CD4-positive, alpha-beta T cell treated with Interleukin-4 for 4 hours (primary cell): ENCODE measurements at regions not wholly inside any gene's neighbourhood (a gene's known extent, or its start where the extent isn't known, plus 50 kb on each side); places are given as distances from the start of the nearest gene placed in this dataset.

Experiments
- DNase-seq: peaks from one replicate; pipeline ENCODE4 v3.0.0-alpha.2; 2020

DNA sequence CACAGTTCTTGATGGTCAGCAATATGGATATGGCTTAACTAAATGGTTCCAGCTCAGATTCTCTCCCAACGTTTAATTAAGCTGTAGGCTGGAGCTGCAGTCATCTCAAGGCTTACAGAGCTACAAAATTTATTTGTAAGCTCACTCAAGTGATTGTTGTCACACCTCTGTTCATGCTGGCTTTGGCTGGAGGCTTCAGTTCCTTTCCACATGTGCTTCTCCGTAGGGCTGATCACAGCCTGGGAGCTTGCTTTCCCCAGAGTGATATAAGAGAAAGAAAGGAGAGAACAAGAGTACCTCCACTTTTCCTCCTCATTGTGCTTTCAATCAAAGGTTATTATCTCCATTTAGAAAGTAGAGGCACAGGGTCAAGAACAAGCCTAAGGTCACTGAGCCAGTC is 182.7 kb upstream of the KCNN2 start:
- no peak for DNase-seq

DNA sequence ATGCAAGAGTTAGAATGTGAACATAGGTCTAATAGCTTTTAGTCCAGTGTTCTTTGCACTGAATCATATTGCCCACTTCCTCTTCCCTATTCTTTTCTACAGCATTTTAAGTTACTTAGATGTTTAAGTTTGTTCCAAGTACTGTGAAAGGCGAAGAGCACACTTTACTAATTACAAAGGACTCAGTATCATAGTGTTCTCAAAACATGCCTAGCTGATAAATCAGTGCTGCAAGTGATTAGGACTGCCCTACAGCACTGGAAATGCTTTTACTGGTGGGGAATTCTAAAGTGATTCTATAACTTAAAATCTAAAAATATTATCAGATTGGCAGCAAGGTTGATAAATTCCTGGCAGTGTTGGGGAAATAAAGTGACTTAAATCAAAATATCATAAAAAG is 177.9 kb upstream of the KCNN2 start:
- DNase-seq: no peak

DNA sequence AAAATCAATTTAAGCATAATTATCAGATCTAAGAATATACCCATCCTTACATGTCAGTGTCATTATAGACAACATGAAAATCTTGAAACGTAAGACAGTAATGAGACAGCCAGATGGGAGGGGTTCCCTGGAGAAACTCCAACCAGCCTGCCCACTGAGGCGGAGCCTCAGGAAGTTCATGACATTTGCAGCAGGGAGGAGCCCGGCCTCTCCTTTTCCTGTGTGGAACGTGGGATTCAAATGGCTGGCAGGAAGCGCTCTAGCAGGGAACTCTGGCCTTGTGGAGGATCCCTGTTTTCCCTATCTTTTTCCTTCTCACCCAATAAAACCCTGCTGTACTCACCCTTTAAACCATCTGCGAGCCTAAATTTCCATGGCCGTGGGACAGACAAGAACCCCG is 176.6 kb upstream of the KCNN2 start:
- no peak for DNase-seq

DNA sequence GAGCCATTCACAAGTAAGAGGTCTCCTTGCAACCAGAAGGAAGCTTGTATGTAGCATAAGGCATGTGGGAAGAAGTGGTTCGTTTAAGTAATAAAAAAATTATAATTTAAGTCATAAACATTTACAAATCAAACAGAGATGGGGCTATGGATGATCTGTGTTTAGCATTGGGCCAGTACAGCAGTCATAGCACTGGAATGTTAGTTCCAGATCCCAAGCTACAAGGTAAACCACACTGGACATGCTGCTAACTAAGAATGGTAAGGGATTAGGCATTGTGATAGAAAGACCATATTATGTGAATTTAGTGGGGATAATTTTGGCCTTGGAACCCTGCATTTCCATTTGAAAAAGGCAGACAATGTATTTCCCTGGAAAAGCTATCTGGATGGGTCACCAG is 170.4 kb upstream of the KCNN2 start:
- DNase-seq: no peak

DNA sequence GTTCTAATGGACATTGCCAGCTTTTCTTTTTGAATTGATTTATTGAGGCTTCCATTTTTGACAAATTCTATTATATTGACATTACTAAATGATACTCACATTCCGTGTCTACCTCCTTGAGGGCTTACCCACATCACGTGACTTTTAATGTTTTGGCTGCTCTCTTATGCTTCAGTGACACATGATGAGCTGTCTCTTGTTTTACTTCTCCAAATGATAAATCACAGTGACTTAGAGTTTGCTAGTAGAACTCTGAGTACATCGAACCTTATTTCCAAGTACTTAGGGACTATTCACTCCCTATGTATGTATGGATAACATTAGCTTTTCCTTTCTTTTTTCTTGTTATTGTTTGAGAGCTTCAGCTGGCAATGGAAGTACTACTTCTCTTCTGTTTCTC is 169.8 kb upstream of the KCNN2 start:
- no peak for DNase-seq

DNA sequence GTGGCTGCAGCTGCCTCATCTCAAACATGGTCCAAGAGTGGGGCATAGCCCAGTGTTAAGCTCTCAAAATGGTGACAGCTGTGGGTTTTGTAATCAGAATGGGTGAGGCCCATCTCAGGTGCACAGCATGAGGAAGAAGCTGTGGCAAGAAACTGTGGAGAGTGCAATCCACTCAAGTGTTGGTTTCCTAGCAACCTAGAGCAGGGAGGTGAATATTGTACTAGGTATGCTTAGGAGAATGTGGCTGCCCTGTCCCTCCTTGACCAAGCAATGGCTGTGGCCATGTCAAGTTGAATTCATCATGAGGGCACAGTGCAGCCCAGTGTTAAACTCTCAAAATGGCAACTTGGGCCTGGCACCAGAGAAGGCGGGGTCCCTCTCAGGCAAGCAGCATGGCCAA is 160.5 kb upstream of the KCNN2 start:
- no peak for DNase-seq

DNA sequence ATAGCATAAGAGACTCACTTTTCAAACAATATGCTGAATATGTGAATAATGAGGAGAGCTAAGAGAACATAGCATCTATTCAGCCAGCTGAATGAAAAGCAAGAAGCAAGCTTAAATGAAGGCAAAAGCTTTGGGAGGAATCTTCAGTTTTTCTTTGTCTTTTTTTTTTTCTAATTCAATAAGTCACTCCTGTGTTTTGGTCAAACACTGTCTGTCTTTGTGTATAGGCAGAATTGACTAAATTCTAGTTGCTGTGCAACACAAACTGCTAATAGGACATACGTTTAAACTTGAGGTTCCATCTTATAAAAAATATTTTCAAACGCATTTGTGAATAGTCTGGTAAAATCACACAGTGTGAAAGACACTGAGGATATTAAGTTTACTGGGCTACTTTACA is 156.9 kb upstream of the KCNN2 start:
- no peak for DNase-seq

DNA sequence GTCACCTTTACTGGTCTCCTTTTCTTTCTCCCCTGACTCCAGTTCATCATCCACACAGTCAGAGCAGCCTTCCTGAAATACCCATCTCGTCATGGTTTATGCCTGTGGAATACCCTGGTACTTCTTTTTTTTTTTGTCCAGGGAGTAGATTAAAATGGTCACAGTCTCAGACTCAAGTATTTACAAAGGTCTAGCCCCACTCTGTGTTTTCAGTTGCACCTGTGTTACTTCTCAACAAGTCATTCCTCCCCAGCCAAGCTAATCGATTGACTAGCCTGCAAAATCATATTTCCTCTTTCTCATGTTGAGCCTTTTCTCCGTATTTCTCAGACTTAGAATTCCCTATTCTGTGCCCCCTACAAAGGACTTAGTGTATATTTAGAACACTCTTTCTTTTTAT is 155.2 kb upstream of the KCNN2 start:
- no peak for DNase-seq

DNA sequence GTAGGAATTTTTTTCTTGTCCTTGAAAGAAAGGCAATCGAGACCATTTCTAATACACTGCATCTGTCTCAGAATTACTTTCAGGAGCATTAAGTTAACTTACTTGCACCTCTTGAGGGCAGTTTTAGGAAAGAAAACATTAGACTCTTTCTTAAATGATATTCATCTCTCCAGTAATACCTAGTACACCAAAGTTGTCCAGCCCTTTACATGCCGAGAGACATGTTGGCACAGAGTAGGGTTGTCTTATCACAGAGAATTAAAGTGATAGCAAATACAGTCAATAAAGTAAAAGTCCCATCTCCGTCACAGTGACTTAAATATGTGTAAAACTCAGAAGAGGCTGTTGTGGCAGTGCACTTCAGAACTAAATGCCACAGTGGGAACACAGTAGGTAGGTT is 154.3 kb upstream of the KCNN2 start:
- no peak for DNase-seq

DNA sequence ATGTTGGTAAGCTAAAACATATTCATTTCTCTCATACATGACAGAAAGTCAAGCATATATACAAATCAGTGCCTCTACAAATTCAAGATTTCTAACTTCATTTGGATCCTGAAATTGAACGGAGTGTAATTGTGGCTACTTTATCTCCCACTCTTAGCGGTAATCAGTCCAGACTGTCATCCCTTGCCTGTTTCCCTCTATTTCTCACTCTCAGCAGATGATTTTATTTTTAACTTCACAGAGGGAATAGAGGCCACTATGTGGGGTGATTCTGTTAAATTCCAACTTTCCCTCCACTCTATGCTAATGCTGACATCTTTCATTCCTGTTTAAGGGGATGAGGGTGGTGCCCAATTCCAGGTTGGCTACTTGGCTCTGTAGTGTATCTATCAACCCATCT is 153.8 kb upstream of the KCNN2 start:
- DNase-seq: no peak

DNA sequence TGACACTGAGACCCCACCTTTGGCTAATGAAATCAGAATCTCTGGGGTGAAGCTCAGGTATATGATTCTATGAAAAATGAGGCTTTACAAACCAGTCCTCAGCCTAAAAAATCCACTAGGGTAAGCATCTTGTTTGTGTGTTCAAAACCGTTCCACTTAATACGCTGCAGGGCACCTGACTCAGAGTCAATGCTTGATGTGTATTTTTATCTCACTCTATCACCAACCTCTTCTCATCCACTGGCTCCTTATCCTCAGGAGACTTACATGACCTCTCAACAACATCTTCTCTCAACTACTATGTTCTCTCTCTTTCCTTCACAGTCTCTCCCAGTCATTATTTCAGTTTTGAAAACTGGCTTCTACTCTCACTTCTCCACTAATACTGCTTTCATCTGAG is 153.3 kb upstream of the KCNN2 start:
- DNase-seq: no peak

DNA sequence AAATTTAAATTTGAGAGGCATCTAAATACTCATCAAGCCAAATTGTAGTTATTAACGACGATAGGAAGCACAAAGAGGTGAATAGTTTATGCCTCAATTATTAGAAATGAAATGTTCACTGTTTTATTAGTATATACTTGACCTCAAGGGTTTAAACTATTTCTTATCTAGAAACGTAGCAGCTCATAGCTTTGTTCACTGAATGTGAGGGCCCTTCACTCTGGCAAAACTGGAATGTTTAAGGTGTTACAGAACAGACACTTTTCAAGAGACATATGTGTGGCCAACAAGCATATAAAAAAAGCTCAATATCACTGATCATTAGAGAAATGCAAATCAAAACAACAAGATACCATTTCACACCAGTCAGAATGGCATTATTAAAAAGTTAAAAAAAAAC is 151.2 kb upstream of the KCNN2 start:
- DNase-seq: no peak

DNA sequence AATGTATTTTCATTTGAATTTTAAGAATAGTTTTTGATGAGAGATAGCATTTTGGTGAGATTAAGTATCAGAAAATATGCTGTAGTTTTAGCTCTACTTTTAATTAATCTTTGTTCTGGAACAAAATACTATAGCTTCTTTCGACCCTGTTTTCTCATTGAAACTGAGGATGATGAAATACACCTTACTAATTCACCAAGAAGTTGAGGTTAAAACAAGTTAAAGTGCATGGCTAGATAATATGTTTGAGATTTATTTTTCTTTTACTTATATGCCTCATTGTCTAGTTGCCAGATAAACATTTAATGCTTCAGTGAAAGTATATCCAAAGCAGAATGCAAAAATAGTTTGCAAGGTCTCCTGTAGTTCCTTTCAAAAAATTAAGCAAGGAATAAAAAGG is 140.1 kb upstream of the KCNN2 start:
- no peak for DNase-seq

DNA sequence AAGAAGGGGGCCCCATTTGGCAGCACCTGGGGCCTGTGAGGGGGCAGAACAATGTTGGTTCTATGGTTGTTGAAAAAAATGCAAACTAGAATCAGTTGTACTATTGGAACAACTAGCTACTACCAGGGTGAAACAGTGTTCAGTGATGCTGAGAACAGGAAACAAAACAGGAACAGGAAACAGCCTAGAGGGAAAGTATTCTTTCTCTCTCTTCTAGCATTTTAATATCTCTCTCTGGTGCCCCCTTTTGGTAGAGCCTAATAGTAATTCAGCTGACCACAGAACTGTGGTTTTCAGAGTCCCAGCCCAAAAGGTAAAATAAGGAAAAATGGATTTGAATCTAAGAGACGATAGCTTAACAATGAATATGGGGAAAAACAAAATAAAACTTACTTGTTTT is 138.0 kb upstream of the KCNN2 start:
- DNase-seq: no peak

DNA sequence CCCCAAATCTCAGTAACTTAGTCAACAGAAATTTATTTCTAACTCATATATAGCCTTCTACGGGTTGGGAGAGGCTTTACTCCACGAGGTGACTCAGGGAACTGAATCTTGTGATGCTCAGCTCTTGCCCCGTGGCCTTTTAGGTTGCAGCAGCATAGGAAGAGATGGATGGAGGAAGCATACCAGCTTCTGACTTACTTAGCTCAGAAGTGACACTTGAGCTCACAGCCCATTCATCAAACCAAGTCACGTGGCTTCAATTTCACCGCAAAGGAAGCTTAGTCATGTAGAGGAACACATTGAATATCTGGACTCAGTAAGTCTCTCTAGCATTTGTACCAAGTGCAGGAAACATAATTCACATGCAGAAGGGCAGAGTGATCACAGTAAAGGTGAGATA is 124.1 kb upstream of the KCNN2 start:
- no peak for DNase-seq

DNA sequence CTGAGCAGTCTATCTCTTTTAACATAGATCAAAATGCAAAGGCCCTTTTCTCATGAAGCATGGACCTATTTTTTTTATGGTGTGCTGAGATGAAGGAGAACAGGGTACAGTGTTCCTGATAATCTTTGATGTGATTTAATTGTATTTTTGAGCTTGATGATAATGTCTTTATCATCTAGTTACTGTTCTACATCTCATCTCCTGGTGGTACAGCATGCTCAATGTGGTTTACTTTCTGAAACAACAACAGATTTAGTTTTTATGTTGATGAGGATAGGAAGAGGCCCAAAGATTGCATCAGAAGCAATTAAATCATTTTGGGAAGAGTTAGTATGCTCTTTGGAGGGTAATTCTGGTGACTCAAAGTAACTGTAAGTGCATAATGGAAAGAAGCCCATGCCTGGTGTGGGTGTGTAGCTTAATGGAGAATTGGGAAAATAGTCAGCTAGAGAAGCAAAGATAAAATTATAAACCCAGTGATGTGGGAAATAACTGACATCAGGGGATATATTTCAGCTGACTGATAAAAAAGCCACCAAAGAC is 123.0 kb upstream of the KCNN2 start:
- DNase-seq: no peak

DNA sequence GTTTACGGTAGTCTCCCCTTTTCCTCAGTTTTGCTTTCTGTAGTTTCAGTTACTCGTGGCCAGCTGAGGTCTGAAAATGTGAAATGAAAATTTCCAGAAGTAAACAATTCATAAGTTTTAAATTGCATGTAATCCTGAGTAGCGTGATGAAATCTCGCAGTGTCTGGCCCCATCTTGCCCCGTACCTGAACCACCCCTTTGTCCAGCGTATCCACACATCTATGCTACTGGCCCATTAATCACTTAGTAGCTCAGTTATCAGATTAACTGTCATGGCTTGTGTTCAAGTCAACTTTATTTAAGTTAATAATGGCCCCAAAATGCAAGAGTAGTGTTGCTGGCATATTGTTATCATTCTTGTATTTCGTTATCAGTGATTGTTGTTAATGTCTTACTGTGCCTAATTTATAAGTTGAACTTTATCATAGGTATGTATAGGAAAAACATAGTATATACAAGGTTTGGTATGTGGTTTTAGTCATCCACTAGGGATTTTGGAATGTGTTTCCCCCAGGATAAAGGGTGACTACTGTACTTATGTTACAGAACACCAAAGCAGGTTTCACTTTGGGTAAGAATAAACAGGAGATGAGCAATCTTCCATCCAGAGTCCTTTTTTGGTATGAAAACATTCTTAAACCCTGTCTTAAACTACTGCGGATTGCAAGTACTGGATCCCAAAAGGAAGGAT is 118.4 kb upstream of the KCNN2 start:
- DNase-seq: no peak

DNA sequence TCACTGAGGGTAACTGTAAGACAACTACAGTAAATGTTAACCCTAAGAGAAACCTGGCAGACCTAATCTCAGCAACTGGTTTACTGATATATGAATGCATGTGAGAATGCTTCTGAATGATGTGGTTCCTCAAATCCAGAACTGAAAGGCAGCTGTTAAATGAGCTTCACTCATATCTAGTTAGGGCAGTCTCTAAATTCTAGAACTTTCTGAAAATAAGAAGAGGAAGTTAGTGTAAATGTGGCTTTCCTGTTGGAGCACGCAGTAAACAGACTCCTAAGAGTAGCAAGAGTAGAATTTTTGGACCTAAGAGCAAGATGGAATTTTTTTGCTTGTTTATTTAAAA is 117.9 kb upstream of the KCNN2 start:
- DNase-seq: no peak

DNA sequence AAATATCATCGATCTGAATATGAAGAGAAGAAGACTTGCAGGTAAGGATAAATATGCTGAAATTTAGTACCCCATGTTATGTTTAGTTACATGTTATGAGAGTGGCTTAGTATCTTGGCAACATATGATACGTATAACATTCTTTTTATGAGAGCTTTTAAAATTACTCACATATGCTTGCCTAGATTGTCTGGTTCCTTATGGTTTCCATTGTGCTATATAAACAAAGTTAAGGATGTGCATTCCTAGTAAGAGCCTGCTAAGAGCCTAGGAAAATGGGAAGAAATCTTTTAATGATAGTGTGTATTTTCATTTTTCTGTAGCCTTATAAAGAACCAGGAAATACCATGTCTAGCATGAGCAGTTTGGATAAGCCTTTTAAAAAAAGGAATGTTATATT is 112.0 kb upstream of the KCNN2 start:
- no peak for DNase-seq

DNA sequence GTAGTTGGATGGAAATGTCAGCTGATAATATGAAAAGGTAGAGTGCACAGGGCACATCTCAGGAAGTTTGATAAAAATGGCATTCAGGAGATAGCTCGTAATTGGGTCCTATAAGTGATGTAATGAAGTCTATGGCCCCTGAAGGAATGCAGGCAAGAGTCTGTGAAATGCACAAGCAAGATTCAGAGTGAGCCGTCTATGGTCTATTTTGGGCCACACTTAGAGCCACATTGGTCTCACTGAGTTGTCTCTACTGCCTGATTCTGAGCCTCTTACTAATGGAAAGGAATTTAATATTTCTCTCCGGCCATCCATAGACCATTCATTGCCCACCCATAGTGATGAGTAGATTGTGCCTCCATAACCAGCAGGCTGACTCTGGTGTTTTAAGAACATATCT is 111.3 kb upstream of the KCNN2 start:
- no peak for DNase-seq

DNA sequence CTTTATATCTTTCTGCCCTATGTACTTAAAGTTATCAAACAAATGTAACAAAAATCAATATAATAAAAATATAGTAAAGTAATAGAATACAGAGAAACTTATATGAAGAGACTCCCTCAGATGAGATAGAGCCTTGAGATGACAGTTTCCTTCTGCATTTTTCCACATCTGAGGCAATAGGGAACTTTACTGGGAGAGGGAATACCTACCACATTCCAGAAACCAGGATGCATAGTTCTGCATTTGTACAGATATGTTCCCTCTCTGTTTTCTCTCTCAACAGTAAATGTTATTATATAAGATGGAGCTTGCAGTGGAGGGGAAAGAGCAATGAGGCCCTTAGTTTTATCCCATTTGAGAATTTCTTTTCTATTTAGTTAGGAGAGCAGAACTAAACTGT is 109.6 kb upstream of the KCNN2 start:
- no peak for DNase-seq

DNA sequence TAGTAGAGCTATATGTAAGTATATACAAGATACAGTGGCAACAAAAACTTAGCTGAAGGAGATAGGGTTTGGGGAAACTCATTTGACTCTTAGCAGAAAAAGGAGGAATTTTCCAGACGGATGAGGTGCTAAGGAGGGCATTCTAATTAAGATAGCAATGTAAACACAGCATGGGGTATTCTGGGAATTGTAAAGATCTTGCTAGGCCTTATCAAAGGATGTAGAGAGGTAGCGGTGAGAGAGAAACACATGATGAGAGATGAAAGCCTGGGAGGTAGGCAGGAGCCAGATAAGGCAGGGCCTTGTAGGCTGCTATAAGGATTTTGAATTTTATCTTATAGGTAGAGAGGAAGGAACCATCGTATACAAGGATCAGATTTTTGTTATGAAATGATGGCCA is 106.6 kb upstream of the KCNN2 start:
- DNase-seq: no peak

DNA sequence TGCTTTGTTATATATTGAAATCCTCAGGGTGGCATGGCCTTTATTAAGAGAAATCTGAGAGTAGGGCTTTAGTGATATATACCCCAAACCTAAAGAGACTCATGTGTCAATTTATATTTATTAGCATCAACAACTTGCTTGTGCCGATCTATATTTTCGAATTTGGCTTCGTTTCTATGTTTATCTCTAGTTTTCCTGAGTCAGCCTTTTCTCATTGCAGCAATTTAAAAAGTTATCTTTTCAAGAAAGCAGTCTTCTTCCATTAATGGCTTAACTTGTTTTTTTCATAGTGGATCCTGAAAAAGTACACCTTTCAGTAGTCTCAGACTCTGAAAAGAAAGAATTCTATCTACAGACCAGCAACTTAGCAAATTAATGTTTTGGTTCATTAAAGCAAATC is 99.9 kb upstream of the KCNN2 start:
- no peak for DNase-seq

DNA sequence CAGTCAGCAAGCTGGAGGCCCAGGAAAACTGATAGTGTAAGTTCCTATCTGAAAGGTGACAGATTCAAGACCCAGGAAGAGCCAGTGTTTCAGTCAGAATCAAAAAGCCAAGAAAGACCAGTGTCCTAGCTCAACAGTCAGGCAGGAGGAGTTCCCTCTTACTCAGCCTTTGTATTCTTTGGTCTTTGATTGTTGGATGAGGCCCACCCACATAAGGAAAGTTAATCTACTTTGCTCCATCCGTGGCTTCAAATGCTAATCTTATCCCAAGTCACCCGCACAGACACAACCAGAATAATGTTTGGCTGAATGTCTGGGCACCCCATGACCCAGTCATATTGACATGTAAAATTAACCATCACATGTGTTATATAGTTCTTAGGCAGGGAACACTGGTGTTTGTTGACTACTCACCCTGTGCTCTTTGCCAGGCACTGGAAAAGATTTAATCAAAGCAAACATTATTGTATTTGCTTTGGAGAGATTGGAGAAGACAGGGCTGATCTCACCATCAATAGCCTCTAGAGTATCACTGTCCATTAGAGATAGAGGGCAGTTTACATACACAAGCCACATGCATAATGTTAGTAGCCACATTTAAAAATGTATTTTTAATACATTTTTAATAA is 96.3 kb upstream of the KCNN2 start:
- no peak for DNase-seq

DNA sequence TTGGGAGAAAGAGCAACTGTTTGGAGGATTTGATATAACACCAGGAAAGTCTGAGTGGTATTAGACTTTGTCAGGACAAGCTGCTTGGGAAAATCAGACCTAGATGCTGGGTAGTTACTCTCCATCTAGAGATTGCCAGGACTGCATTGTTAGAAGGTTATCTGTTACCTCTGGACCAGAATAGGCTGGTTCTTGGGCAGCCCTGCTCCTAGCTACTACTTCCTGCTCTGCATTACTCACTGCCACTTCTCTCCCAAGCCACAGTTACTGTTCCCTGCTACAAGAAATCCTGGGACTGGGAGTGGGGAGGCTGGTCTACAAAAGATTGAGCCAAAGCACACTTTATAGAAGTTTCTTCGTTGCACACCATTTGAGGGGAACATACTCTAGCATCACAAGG is 95.5 kb upstream of the KCNN2 start:
- DNase-seq: no peak
